ENCODE measurements at regions not wholly inside any gene's neighbourhood (a gene's known extent, or its start where the extent isn't known, plus 50 kb on each side); places are given as distances from the start of the nearest gene placed in this dataset.

GRCh38 chr12:107247650-107248049, 154.3 kb upstream of the CRY1 start:
- Histone ChIP-seq H3K4ac (replicated peaks; ENCODE audit: insufficient read length, low read depth, low read length) (no peak overlapping the region), H3K4me1 (replicated peaks in 1 of 4; ENCODE audit: control insufficient read depth in 3 of 4, insufficient read depth in 4 of 4, low read length in 3 of 4) (no peaks in the 10 kb centered on the region), H2BK120ac (replicated peaks; ENCODE audit: low read depth, low read length) (no peak overlapping the region), H2BK15ac (ENCODE audit: low read length) (no peak overlapping the region), H2BK12ac (ENCODE audit: low read depth, low read length) (no peak overlapping the region), H3K14ac (ENCODE audit: insufficient read length) (no peak overlapping the region), H2BK5ac (ENCODE audit: low read depth, low read length) (no peak overlapping the region), H3K4me3 (ENCODE audit: extremely low read depth in 1 of 4, insufficient read depth in 2 of 4, low read depth in 3 of 4, low read length in 4 of 4) (no peak overlapping the region), H3K9ac (replicated peaks in 1 of 4; ENCODE audit: extremely low read depth in 1 of 4, low read depth in 3 of 4, low read length in 3 of 4) (no peak overlapping the region), H3K9me3 (ENCODE audit: insufficient read depth in 2 of 2, low read depth in 1 of 2, low read length in 1 of 2) (no peaks in the 10 kb centered on the region), H3K23me2 (ENCODE audit: low read depth, low read length) (peaks cover 3% of the 10 kb centered on the region; the same call in 1 of the 2 replicates), H3K56ac (replicated peaks; ENCODE audit: insufficient read length, low read depth, low read length) (no peak overlapping the region), H3K18ac (ENCODE audit: extremely low read depth, low read length) (no peak overlapping the region), H4K5ac (ENCODE audit: insufficient read length, low read depth, low read length) (no peak overlapping the region), H2AK5ac (ENCODE audit: low read depth, low read length) (no peak overlapping the region), H3K23ac (ENCODE audit: insufficient read length) (no peak overlapping the region), H3K36me3 (ENCODE audit: control insufficient read depth in 2 of 4, insufficient read depth in 4 of 4, low read length in 3 of 4) (no peaks in the 10 kb centered on the region), H3K79me2 (ENCODE audit: control insufficient read depth in 1 of 2, insufficient read depth in 2 of 2, low read length in 2 of 2) (no peaks in the 10 kb centered on the region), H4K91ac (replicated peaks; ENCODE audit: insufficient read length, low read length) (no peak overlapping the region), H3K27ac (ENCODE audit: low read depth, low read length) (no peak overlapping the region), H4K8ac (ENCODE audit: extremely low read depth, insufficient read depth, low read length) (no peak overlapping the region), H2AFZ (ENCODE audit: low read length) (no peak overlapping the region), H2BK20ac (ENCODE audit: low read length) (no peak overlapping the region), H3K4me2 (ENCODE audit: insufficient read depth in 1 of 2, low read depth in 2 of 2, low read length in 2 of 2) (no peak overlapping the region), H3K79me1 (ENCODE audit: low read depth, low read length) (no peaks in the 10 kb centered on the region), H3K27me3 (replicated peaks in 1 of 4; ENCODE audit: control insufficient read depth in 3 of 4, extremely low read depth in 1 of 4, insufficient read depth in 3 of 4, low read length in 3 of 4) (no peaks in the 10 kb centered on the region), H4K20me1 (replicated peaks in 1 of 2; ENCODE audit: control insufficient read depth in 1 of 2, insufficient read depth in 2 of 2, low read length in 2 of 2) (no peaks in the 10 kb centered on the region)
- 78% methylated on average over 1 of the region's 1 CpG; no CpG with 5 or more reads in 1 of the 2 experiments for WGBS, 2 experiments (ENCODE audit: extremely low coverage in 1 of 2, insufficient coverage in 1 of 2, insufficient read length in 1 of 2, insufficient replicate concordance in 2 of 2, low coverage in 1 of 2, low lambda C conversion rate in 2 of 2, missing lambda C conversion rate in 1 of 2)
- ChIA-PET CTCF (ENCODE audit: partially characterized antibody) (no interaction called here), POLR2A (ENCODE audit: partially characterized antibody) (no interaction called here)
- no peak for TF ChIP-seq NANOG (IDR thresholded peaks at IDR 0.05; ENCODE audit: insufficient read depth, low read depth, low read length, poor library complexity, severe bottlenecking)
- FAIRE-seq (no peak), DNase-seq (ENCODE audit: low read depth in 1 of 2, low spot score in 2 of 2) (peak in 1 of 2 experiments; percentile 19)

Data from H1 (cell line).